Dendritic cell treated with granulocyte-macrophage colony-stimulating factor and Interleukin-4, amounts not matched to agents 40 ng/mL and 50 ng/mL, for 4 days (primary cell): ENCODE measurements at regions not wholly inside any gene's neighbourhood (a gene's known extent, or its start where the extent isn't known, plus 50 kb on each side); places are given as distances from the start of the nearest gene placed in this dataset.

ENCODE experiments used
- H3K27ac Mint-ChIP-seq: one replicate; pipeline ENCODE4 v1.8.0; 2022; ENCODE audit warnings: mild to moderate bottlenecking, mixed read lengths
- H3K27me3 Mint-ChIP-seq: one replicate; pipeline ENCODE4 v1.8.0; 2022; ENCODE audit warnings: mild to moderate bottlenecking, mixed read lengths
- H3K36me3 Mint-ChIP-seq: one replicate; pipeline ENCODE4 v1.8.0; 2022; ENCODE audit warnings: low read depth, mixed read lengths
- H3K4me1 Mint-ChIP-seq: one replicate; pipeline ENCODE4 v1.8.0; 2022; ENCODE audit warnings: low read depth, mixed read lengths
- H3K4me3 Mint-ChIP-seq: one replicate; pipeline ENCODE4 v1.8.0; 2022; ENCODE audit warnings: mild to moderate bottlenecking, moderate library complexity, mixed read lengths
- H3K9me3 Mint-ChIP-seq: one replicate; pipeline ENCODE4 v1.8.0; 2022; ENCODE audit warnings: mixed read lengths
- intact Hi-C: fragments of 100-400 bp; cut with micrococcal nuclease; formaldehyde crosslinking; loops from one replicate; pipeline ENCODE4 v1.15.0; 2022

DNA sequence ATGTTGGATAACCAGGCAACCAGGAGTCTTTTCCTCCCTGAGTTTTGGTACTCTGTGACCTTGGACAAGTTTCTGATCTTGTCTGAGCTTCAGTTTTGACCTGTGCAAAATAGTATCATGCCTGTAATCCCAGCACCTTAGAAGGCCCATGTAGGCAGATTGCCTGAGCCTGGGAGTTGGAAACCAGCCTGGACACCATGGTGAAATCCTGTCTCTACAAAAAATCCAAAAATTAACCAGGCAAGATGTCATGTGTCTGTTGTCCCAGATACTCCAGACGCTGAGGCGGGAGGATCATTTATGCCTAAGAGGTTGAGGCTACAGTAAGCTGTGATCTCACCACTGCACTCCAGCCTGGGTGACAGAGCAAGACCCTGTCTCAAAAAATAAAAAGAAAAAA lies 114.8 kb downstream of the IL12A start:
- H3K27ac Mint-ChIP-seq: no peak overlapping the region
- H3K4me1 Mint-ChIP-seq: peaks cover 28% of the 10 kb centered on the region
- H3K4me3 Mint-ChIP-seq: no peak overlapping the region

GRCh38 chr3:160105907-160106584 lies 117.4 kb downstream of the IL12A start:
- intact Hi-C loops: no loop called here
- Mint-ChIP-seq H3K4me3 (no peak overlapping the region), H3K9me3 (no peaks in the 10 kb centered on the region), H3K36me3 (no peaks in the 10 kb centered on the region), H3K27me3 (no peaks in the 10 kb centered on the region), H3K4me1 (peaks cover 20% of the 10 kb centered on the region), H3K27ac (no peak overlapping the region)

More for the DNA sequence above, 114.8 kb downstream of the IL12A start:
- H3K27me3 Mint-ChIP-seq: peaks cover 2% of the 10 kb centered on the region
- H3K36me3 Mint-ChIP-seq: no peaks in the 10 kb centered on the region
- H3K9me3 Mint-ChIP-seq: no peaks in the 10 kb centered on the region
- intact Hi-C loops: no loop called here

DNA sequence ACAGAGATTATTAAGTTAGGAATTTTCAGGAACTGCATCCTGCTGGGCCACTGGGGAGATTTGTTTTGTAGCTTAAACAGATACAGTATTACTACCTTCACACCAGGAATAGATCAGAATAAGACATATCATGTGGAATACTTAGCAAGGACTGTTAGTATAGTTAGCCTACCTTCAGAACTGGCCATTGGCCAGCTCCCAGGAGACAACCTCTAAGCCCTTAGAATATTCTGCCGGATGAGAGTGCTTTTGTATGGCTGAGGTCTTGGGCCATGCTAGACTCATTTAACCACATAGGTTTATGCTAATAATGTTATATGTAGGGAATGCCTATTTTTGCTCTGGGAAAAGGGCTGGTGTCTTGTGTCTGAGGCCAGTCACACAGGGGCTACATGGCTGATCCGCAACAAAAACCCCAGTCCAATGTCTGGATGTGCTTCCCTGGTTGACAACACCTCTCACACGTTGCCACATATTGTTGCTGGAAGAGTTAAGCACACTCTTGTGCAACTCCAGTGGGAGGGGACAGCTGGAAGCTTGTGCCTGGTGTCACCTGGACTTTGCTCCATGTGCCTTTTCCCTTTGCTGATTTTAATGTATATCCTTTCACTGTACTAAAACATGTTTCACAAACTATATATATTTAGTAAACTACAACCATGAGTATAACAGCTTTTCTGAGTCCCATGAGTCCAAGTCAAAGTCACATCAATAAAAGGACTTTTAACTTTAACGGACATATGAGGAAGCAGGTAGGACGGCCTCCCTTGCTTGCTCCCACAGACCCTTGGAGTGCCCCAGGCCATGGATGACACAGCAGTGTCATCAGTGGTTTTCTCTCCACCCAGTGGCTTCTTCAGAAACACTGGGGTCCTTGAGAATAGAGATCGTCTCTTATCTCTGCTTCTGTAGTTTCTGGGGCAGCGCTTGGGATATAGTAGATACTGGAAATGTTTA lies 118.0 kb upstream of the C3orf80 start:
- H3K27me3 Mint-ChIP-seq: no peaks in the 10 kb centered on the region
- intact Hi-C loops: no loop called here
- H3K27ac Mint-ChIP-seq: no peak overlapping the region
- no peak overlapping the region for H3K4me3 Mint-ChIP-seq
- H3K9me3 Mint-ChIP-seq: no peaks in the 10 kb centered on the region
- no peaks in the 10 kb centered on the region for H3K36me3 Mint-ChIP-seq
- H3K4me1 Mint-ChIP-seq: peaks cover 20% of the 10 kb centered on the region

DNA sequence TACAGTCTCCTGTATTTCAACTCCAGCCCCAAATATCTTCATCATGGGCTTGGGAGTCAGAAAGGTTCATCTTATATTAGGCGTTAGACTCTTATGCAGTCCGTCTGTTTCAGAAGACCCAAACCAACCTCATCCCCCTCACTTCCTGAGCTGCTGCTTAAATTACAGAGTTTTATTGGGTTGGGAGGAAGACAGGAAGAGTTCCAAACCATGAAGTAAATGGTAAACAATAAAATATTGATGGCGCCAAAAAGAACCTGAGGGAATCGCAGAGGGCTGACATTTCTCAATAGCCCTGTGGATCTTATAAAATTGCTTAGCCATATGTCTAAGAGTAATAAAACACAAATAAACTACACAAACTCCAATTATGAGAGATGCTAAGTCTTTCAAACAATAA lies 116.9 kb upstream of the C3orf80 start:
- Mint-ChIP-seq H3K36me3 (no peaks in the 10 kb centered on the region), H3K9me3 (no peaks in the 10 kb centered on the region), H3K27me3 (no peaks in the 10 kb centered on the region), H3K4me1 (peaks cover 20% of the 10 kb centered on the region), H3K4me3 (no peak overlapping the region), H3K27ac (no peak overlapping the region)
- intact Hi-C loops: no loop called here

DNA sequence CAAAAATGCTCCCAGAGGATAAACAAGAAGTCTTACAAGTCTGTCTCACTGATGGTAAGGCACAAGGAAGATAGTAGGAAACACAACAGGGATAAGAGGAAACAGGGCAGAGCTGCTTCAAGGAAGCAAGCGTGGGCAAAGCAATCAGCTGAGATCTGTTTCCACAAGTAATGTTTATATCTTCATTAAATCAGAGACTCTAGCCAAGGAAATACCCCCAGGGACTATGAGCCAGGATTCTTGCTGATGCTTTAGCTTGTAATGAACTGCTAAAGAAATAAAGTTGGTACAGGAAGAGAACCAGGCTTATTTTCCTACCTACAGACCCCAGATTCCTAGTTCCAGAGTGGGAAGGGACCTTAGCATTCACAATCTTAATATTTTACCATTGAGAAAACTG lies 112.7 kb upstream of the C3orf80 start:
- Mint-ChIP-seq H3K4me3 (no peak overlapping the region), H3K4me1 (peaks cover 7% of the 10 kb centered on the region), H3K9me3 (no peaks in the 10 kb centered on the region), H3K27me3 (no peaks in the 10 kb centered on the region), H3K36me3 (no peaks in the 10 kb centered on the region), H3K27ac (no peak overlapping the region)
- intact Hi-C loops: no loop called here

- H3K9me3 Mint-ChIP-seq: no peaks in the 10 kb centered on the region
- H3K27me3 Mint-ChIP-seq: no peaks in the 10 kb centered on the region
- H3K4me3 Mint-ChIP-seq: no peak overlapping the region
- peaks cover 5% of the 10 kb centered on the region for H3K4me1 Mint-ChIP-seq
- no peak overlapping the region for H3K27ac Mint-ChIP-seq
- H3K36me3 Mint-ChIP-seq: no peaks in the 10 kb centered on the region
- intact Hi-C loops: no loop called here
Observed at GRCh38 chr3:160112996-160113395, 112.2 kb upstream of the C3orf80 start.

- Mint-ChIP-seq H3K27ac (no peak overlapping the region), H3K36me3 (no peaks in the 10 kb centered on the region), H3K9me3 (no peaks in the 10 kb centered on the region), H3K27me3 (no peaks in the 10 kb centered on the region), H3K4me3 (no peak overlapping the region), H3K4me1 (peaks cover 5% of the 10 kb centered on the region)
- intact Hi-C loops: no loop called here
Observed at GRCh38 chr3:160114355-160114995, 110.7 kb upstream of the C3orf80 start.

GRCh38 chr3:160115387-160115786 lies 109.8 kb upstream of the C3orf80 start:
- Mint-ChIP-seq H3K36me3 (no peaks in the 10 kb centered on the region), H3K9me3 (peaks cover 4% of the 10 kb centered on the region), H3K4me3 (no peak overlapping the region), H3K4me1 (peaks cover 5% of the 10 kb centered on the region), H3K27ac (no peak overlapping the region), H3K27me3 (no peaks in the 10 kb centered on the region)
- intact Hi-C loops: no loop called here

DNA sequence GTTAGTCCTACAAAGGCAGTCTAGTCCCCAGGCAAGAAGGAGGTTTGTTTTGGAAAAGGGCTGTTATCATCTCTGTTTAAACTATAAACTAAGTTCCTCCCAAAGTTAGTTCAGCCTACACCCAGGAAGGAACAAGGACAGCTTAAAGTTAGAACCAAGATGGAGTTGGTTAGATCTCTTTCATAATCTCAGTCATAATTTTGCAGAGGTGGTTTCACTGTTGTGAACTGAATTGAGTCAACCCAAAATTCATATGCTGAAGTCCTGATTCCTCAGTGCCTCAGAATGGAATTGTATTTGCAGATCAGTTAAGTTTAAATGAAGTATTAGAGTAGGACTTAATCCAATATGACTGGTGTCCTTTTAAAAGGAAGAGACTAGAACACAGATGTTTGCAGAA lies 101.0 kb upstream of the C3orf80 start:
- Mint-ChIP-seq H3K4me1 (peaks cover 48% of the 10 kb centered on the region), H3K9me3 (peaks cover 10% of the 10 kb centered on the region), H3K4me3 (no peak overlapping the region), H3K36me3 (no peaks in the 10 kb centered on the region), H3K27ac (no peak overlapping the region), H3K27me3 (peaks cover 11% of the 10 kb centered on the region)
- intact Hi-C loops: no loop called here

- intact Hi-C loops: no loop called here
- peaks cover 58% of the 10 kb centered on the region for H3K4me1 Mint-ChIP-seq
- peaks cover 7% of the 10 kb centered on the region for H3K9me3 Mint-ChIP-seq
- H3K27ac Mint-ChIP-seq: no peak overlapping the region
- H3K4me3 Mint-ChIP-seq: no peak overlapping the region
- H3K27me3 Mint-ChIP-seq: peaks cover 11% of the 10 kb centered on the region
- H3K36me3 Mint-ChIP-seq: no peaks in the 10 kb centered on the region
Observed at GRCh38 chr3:160125258-160125657, 100.0 kb upstream of the C3orf80 start.

DNA sequence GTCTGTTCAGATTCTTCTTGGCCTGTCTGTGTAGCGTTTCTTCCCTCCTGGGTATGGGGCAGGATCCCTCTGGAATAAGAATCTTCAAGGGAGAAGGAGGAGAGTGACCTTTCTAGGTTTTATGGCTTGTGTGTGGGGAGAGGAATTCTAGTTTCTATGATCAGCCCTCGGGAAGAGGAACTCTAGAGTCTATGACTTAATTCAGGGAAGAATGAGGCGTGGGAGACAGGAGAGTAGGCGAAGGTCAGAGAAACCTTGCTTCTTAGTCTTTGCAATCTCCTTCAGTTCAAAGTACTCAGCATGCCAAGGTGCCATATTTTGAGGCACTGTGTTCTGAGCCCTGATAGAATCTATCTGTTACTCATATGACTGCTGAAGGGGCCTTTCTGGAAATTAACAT lies 99.2 kb upstream of the C3orf80 start:
- Mint-ChIP-seq H3K4me1 (peaks cover 66% of the 10 kb centered on the region), H3K4me3 (no peak overlapping the region), H3K9me3 (no peaks in the 10 kb centered on the region), H3K27ac (no peak overlapping the region), H3K27me3 (peaks cover 11% of the 10 kb centered on the region), H3K36me3 (no peaks in the 10 kb centered on the region)
- intact Hi-C loops: no loop called here

- Mint-ChIP-seq H3K9me3 (no peaks in the 10 kb centered on the region), H3K4me1 (peaks cover 66% of the 10 kb centered on the region), H3K27ac (no peak overlapping the region), H3K4me3 (no peak overlapping the region), H3K27me3 (peaks cover 11% of the 10 kb centered on the region), H3K36me3 (no peaks in the 10 kb centered on the region)
- intact Hi-C loops: no loop called here
Observed at GRCh38 chr3:160126761-160127160, 98.5 kb upstream of the C3orf80 start.

- Mint-ChIP-seq H3K4me1 (peaks cover 66% of the 10 kb centered on the region), H3K4me3 (no peak overlapping the region), H3K27ac (no peak overlapping the region), H3K36me3 (no peaks in the 10 kb centered on the region), H3K9me3 (no peaks in the 10 kb centered on the region), H3K27me3 (peaks cover 11% of the 10 kb centered on the region)
- intact Hi-C loops: no loop called here
Observed at GRCh38 chr3:160127308-160127707, 97.9 kb upstream of the C3orf80 start.

GRCh38 chr3:160128056-160128455 lies 97.2 kb upstream of the C3orf80 start:
- H3K4me1 Mint-ChIP-seq: peaks cover 66% of the 10 kb centered on the region
- no peaks in the 10 kb centered on the region for H3K9me3 Mint-ChIP-seq
- peaks cover 11% of the 10 kb centered on the region for H3K27me3 Mint-ChIP-seq
- no peak overlapping the region for H3K4me3 Mint-ChIP-seq
- H3K36me3 Mint-ChIP-seq: no peaks in the 10 kb centered on the region
- intact Hi-C loops: no loop called here
- H3K27ac Mint-ChIP-seq: no peak overlapping the region
